PC-9 (cell line): ENCODE measurements at regions not wholly inside any gene's neighbourhood (a gene's known extent, or its start where the extent isn't known, plus 50 kb on each side); places are given as distances from the start of the nearest gene placed in this dataset.

Experiments
- CTCF ChIP-seq: fragments of 200-600 bp; sonication (generic); conservative IDR thresholded peaks from 2 replicates; pipeline ENCODE4 v1.6.1; 2017; ENCODE audit warnings: mixed run types, antibody characterized with exemption, mild to moderate bottlenecking, moderate library complexity
- EZH2 ChIP-seq: fragments of 200-600 bp; sonication (generic); IDR thresholded peaks from 2 replicates; pipeline ENCODE4 v1.8.0; 2017; ENCODE audit warnings: antibody characterized with exemption, low read depth

GRCh38 chr5:99605904-99606303 lies 677.1 kb upstream of the CHD1 start:
- TF ChIP-seq CTCF (no peak), EZH2 (no peak)
